ENCODE measurements at regions not wholly inside any gene's neighbourhood (a gene's known extent, or its start where the extent isn't known, plus 50 kb on each side); places are given as distances from the start of the nearest gene placed in this dataset.

DNA sequence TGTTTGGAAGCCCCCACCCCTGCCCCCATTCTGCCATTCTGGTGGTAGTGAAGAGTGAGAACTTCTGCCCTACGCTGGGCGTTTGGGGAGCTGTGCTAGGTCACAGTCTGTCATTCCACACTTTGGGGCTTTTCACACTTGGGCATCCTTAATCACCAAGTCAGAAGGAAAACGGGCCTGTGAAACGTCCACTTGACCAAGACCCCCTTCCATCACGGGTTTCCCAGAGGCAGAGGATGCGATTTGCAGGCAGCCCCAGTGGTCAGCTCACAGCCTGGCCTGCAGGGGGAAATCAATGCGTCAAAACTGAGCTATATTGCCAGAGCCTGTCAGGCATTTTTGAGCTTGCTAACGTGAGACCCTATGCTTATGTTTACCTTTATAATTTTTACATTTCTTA is 663.3 kb upstream of the MGMT start:
- peak in 1 of 2 donors; percentile 57 for DNase-seq (ENCODE audit: low spot score in 2 of 2)
- intact Hi-C loops (cut with DNase I; ENCODE audit: low total_unique reads) = no loop called here
- TF ChIP-seq POLR2A (IDR thresholded peaks at IDR 0.05) (no peak), CTCF (IDR thresholded peaks at IDR 0.05) (no peak)
- no peak overlapping the region for H3K4me3 ChIP-seq (ENCODE audit: low read depth, poor library complexity, severe bottlenecking)
- WGBS, 2 donors = 68 to 71% methylated on average over 8 of the region's 8 CpGs

DNA sequence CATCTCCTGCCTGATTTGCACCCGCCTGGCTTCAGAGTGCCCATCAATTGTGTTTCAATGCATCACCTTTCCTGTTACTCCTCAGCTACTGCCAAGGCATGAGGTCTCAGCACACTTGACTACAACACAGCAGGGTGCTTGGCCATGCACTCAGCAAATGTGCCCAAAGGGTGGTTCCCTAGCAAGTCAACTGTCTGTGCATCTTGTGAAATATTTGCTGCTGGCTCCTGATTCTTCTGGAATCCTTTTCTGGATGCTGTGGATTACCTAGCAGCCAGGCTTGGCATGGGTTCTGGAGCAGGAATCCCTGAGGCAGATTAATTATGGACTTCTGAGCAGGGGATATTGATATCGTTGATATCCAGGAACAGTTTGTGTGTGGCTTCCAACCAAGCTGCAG is 662.6 kb upstream of the MGMT start:
- intact Hi-C loops (cut with DNase I; ENCODE audit: low total_unique reads) = no loop called here
- peak in 1 of 2 donors; percentile 83 for DNase-seq (ENCODE audit: low spot score in 2 of 2)
- 42 to 44% methylated on average over 2 of the region's 2 CpGs for WGBS, 2 donors
- TF ChIP-seq CTCF (IDR thresholded peaks at IDR 0.05) (no peak), POLR2A (IDR thresholded peaks at IDR 0.05) (no peak)
- H3K4me3 ChIP-seq (ENCODE audit: low read depth, poor library complexity, severe bottlenecking) = no peak overlapping the region

GRCh38 chr10:128808921-128809440 is 658.1 kb upstream of the MGMT start:
- no peak overlapping the region for H3K4me3 ChIP-seq (ENCODE audit: low read depth, poor library complexity, severe bottlenecking)
- DNase-seq (ENCODE audit: low spot score in 2 of 2) = peak; percentile 42 to 82
- intact Hi-C loops (cut with DNase I; ENCODE audit: low total_unique reads) = no loop called here
- 53 to 54% methylated on average over 4 of the region's 4 CpGs for WGBS, 2 donors
- TF ChIP-seq POLR2A (IDR thresholded peaks at IDR 0.05) (no peak), CTCF (IDR thresholded peaks at IDR 0.05) (no peak)

DNA sequence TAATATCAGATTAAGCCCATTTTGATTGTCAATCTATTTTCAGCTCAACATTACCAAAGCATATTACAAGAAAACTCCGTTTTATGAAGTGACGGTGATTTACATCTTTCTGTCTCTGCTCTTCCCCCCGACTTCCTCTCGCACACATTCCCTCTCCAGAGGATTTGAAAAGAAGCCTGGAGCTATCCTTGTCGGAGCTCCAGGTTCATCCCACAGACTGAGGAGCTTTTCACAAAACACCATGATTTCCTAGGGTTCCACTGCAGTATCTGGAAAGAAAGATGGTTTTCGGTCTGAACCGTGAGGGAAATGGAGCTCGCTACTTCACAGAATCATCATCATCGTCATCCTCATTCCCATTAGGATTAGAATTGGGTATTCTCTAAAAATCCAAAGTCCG is 655.5 kb upstream of the MGMT start:
- TF ChIP-seq POLR2A (IDR thresholded peaks at IDR 0.05) = no peak
- TF ChIP-seq CTCF (IDR thresholded peaks at IDR 0.05) = no peak
- DNase-seq (ENCODE audit: low spot score in 2 of 2) = no peak
- 60 to 61% methylated on average over 10 of the region's 10 CpGs for WGBS, 2 donors
- intact Hi-C loops (cut with DNase I; ENCODE audit: low total_unique reads) = no loop called here
- H3K4me3 ChIP-seq (ENCODE audit: low read depth, poor library complexity, severe bottlenecking) = no peak overlapping the region

GRCh38 chr10:128812000-128812399 is 655.0 kb upstream of the MGMT start:
- whole genome bisulfite sequencing, 2 donors = 51 to 63% methylated on average over 15 of the region's 15 CpGs
- no peak for TF ChIP-seq POLR2A (IDR thresholded peaks at IDR 0.05)
- TF ChIP-seq CTCF (IDR thresholded peaks at IDR 0.05) = no peak
- intact Hi-C loops (cut with DNase I; ENCODE audit: low total_unique reads) = no loop called here
- no peak overlapping the region for H3K4me3 ChIP-seq (ENCODE audit: low read depth, poor library complexity, severe bottlenecking)
- peak in 1 of 2 donors; percentile 76 for DNase-seq (ENCODE audit: low spot score in 2 of 2)

DNA sequence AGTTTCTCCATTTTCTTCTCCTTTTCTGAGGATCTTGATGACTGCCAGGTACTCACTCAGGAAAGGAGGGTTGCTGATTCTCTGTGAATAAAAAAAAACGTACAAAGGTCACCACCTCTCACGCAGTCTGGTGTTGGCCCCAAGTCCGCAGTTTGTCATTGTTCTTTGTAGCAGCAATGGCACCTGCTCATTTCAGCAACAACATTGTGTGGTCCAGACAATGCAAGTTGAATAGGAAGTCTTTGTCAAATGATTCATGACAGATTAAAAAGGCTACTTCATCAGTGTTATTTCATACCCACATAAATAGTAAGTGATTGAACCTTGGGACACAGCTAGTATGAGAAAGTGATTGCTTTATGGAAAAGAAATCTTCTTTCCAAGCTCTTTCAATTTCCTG is 653.5 kb upstream of the MGMT start:
- no peak overlapping the region for H3K4me3 ChIP-seq (ENCODE audit: low read depth, poor library complexity, severe bottlenecking)
- TF ChIP-seq CTCF (IDR thresholded peaks at IDR 0.05) (no peak), POLR2A (IDR thresholded peaks at IDR 0.05) (no peak)
- 76 to 88% methylated on average over 3 of the region's 3 CpGs for WGBS, 2 donors
- intact Hi-C loops (cut with DNase I; ENCODE audit: low total_unique reads) = no loop called here
- no peak for DNase-seq (ENCODE audit: low spot score in 2 of 2)

All from lower leg skin (tissue), 4 donors.